BJ (cell line): ENCODE measurements at regions not wholly inside any gene's neighbourhood (a gene's known extent, or its start where the extent isn't known, plus 50 kb on each side); places are given as distances from the start of the nearest gene placed in this dataset.

Source experiments
- CTCF ChIA-PET: fragments of 350-600 bp; formaldehyde crosslinking; extraction: SDS; loops from one replicate; lab custom pipeline; 2021; ENCODE audit warnings: antibody characterized with exemption, inconsistent platforms; lab: Yijun Ruan, JAX
- POLR2A ChIA-PET: fragments of 300-600 bp; sonication (Branson Sonifier 250); formaldehyde crosslinking; extraction: SDS; loops from one replicate; lab custom pipeline; 2021; ENCODE audit warnings: antibody characterized with exemption; lab: Charles Lee
- DNase-seq: peaks from one replicate; pipeline ENCODE4 v3.0.0-alpha.2; 2011; ENCODE audit warnings: low read depth
- H3K27me3 ChIP-seq: 2 replicates; pipeline ENCODE4 v1.6.0; 2011; ENCODE audit warnings: low read length; ENCODE audit not compliant: control insufficient read depth, insufficient read depth
- H3K36me3 ChIP-seq: 2 replicates; pipeline ENCODE4 v1.5.1; 2011; ENCODE audit warnings: low read length; ENCODE audit not compliant: control insufficient read depth, insufficient read depth
- H3K4me3 ChIP-seq: 2 replicates; pipeline ENCODE4 v1.5.1; 2011; ENCODE audit warnings: low read depth, mild to moderate bottlenecking, control low read depth, low read length
- TF ChIP-seq, protein P1 (sequence below): IDR thresholded peaks from 2 replicates; pipeline ENCODE4 v1.5.1; 2011; ENCODE audit warnings: low read depth, mild to moderate bottlenecking, control low read depth, inconsistent platforms, low read length, moderate library complexity; ENCODE audit not compliant: insufficient read depth

DNA sequence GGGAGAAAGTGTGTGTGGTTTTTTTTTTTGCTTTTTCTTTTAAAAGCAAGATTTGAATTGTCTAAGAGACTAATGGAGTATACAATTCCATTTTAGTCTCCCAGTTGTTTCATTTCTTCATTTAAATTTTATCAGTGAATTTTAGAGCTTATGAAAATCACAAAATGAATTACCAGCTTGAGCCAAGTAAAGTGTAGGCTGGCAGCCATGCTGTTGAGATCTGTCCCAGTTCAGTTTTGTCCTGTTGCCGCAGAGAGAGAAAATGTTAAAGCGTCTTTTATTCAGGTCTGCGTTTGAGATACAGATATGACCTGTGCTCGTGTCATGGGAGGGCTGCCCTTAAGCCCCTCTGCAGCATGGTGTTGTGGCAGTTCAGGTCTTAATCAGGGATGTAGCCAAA, 256.5 kb downstream of the IPO8 start:
- ChIA-PET CTCF (no interaction called here), POLR2A (no interaction called here)
- TF ChIP-seq, protein P1, sequence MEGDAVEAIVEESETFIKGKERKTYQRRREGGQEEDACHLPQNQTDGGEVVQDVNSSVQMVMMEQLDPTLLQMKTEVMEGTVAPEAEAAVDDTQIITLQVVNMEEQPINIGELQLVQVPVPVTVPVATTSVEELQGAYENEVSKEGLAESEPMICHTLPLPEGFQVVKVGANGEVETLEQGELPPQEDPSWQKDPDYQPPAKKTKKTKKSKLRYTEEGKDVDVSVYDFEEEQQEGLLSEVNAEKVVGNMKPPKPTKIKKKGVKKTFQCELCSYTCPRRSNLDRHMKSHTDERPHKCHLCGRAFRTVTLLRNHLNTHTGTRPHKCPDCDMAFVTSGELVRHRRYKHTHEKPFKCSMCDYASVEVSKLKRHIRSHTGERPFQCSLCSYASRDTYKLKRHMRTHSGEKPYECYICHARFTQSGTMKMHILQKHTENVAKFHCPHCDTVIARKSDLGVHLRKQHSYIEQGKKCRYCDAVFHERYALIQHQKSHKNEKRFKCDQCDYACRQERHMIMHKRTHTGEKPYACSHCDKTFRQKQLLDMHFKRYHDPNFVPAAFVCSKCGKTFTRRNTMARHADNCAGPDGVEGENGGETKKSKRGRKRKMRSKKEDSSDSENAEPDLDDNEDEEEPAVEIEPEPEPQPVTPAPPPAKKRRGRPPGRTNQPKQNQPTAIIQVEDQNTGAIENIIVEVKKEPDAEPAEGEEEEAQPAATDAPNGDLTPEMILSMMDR, result no peak
- H3K27me3 ChIP-seq, result no peaks in the 10 kb centered on the region
- no peaks in the 10 kb centered on the region for H3K36me3 ChIP-seq
- no peak overlapping the region for H3K4me3 ChIP-seq
- DNase-seq, result no peak

DNA sequence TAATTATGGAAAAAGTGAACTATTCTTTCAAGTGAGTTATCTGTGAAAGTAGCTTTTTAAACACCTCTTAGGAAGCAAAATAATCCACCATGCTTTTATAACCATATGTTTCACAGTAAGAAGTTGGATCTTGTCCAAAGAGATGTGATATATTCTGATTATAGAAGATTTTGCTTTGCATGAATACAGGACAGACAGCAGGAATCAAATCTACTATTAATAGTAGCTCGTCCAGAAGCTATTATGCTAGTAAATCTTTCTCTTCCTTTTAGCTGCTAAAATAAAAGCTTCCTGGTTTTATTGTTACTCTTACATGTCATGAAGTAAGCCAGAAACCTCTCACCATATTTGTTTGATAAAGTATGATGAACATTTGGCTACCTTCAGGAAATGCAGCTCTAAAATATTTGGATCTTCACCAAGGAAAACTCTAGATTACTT, 257.0 kb downstream of the IPO8 start:
- ChIA-PET CTCF (no interaction called here), POLR2A (no interaction called here)
- H3K27me3 ChIP-seq, result no peaks in the 10 kb centered on the region
- no peak for DNase-seq
- H3K36me3 ChIP-seq, result no peaks in the 10 kb centered on the region
- H3K4me3 ChIP-seq, result no peak overlapping the region
- TF ChIP-seq, protein P1, result no peak

DNA sequence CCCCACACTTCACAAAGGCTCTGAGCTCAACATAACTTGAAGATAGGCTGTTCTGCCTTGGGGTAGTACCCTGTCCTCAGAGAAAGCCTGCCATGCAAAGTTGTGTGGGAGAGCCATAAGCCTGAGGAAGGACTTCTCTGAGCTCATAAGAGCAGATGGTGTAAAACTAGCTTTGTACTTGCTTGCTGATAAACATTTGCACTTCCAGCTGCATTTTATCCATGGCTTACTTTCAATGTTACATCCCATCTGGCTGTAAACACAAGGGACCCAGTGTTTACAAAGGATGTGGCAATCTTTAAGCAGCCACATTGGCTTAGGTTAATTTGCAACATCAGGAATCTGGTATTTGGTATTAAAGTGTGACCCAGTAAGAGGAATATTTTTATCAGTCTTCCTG, 258.1 kb downstream of the IPO8 start:
- no peaks in the 10 kb centered on the region for H3K36me3 ChIP-seq
- H3K4me3 ChIP-seq, result no peak overlapping the region
- DNase-seq, result no peak
- TF ChIP-seq, protein P1, result no peak
- ChIA-PET CTCF (interaction anchor here (0.9 kb wide), 1 partner anchor 48 kb away, joined by 4 read pairs; no protein-coding TSS in a partner anchor), POLR2A (no interaction called here)
- no peaks in the 10 kb centered on the region for H3K27me3 ChIP-seq

DNA sequence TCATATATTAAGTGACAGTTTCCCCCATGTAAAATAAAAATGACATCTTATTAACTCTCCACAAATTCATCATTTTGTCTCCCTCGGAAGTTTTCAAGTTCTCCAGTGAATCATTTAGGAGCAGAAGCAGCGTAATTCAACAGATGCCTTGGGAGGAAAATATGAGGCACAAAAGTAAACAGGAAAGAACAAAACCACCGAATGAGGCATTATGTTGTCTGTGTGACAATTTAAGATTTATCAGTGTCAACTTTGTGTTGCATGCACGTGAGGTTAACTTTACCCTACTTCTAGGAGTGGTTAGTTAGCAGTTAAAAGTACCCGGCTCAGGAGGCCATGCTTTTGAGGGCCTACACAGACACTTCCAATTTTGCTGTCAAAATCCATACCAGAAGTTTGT, 258.6 kb downstream of the IPO8 start:
- CTCF ChIA-PET, result interaction anchor here (0.6 to 0.9 kb wide), 2 partner anchors 23 to 47 kb away, joined by 3 to 4 read pairs; no protein-coding TSS in a partner anchor
- DNase-seq, result no peak

DNA sequence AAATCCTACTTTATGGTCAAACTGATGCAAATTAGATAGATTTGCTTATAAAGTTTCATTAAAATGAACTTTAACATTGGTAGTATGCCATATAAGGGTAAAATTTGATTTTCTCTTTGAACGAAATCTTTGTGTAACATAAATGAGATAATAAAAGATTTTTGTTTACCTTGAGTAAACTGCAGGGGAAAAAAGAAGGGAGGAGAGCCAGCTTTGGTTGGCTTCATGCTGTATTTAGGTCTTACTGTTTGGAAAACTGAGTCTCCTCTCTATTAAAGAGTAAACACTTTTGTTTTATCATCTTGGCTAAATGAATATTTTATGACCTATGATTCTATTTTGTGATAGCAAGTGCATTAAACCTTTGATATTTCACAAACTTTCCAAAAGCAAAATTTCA, 267.6 kb downstream of the IPO8 start:
- TF ChIP-seq, protein P1, result no peak
- Histone ChIP-seq H3K27me3 (no peaks in the 10 kb centered on the region), H3K36me3 (no peaks in the 10 kb centered on the region), H3K4me3 (no peak overlapping the region)
- POLR2A ChIA-PET, result no interaction called here
- DNase-seq, result no peak
- CTCF ChIA-PET, result no interaction called here

More for the DNA sequence above, 258.6 kb downstream of the IPO8 start:
- POLR2A ChIA-PET, result no interaction called here
- no peaks in the 10 kb centered on the region for H3K27me3 ChIP-seq
- TF ChIP-seq, protein P1, result no peak
- no peak overlapping the region for H3K4me3 ChIP-seq
- H3K36me3 ChIP-seq, result no peaks in the 10 kb centered on the region
